Ishikawa (cell line): ENCODE measurements at regions not wholly inside any gene's neighbourhood (a gene's known extent, or its start where the extent isn't known, plus 50 kb on each side); places are given as distances from the start of the nearest gene placed in this dataset.

Experiments used
- CREB1 ChIP-seq: IDR thresholded peaks from 2 replicates; pipeline ENCODE4 v1.6.1; 2012; ENCODE audit warnings: low read depth
- MAX ChIP-seq: IDR thresholded peaks from 2 replicates; pipeline ENCODE4 v1.6.1; 2012
- NFIC ChIP-seq: IDR thresholded peaks from 2 replicates; pipeline ENCODE4 v1.6.1; 2012

DNA sequence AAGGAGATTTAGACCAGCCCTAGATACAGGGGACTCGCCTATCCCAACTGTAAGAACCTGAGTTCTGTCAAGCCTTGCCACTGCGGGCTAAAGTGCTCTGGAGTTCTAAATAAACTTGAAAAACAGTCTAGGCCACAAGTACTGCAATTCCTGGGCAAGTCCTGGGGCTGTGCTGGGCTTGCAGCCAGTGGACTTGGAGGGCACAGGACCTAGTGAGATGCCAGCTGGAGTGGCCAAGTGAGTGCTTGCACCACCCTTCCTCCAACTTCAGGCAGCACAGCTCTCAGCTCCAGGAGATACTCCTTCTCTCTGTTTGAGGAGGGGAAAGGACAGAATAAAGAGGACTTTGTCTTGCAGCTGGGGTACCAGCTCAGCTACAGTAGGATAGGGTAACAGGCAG, 307.6 kb upstream of the FBXO33 start:
- TF ChIP-seq NFIC (no peak), CREB1 (no peak), MAX (no peak)
